Stimulated activated CD4-positive, alpha-beta T cell treated with anti-CD3 and anti-CD28 coated beads, Interleukin-12 subunit alpha, Interleukin-12 subunit beta, amount 100 ng/mL, for 48 hours (primary cell): ENCODE measurements at regions not wholly inside any gene's neighbourhood (a gene's known extent, or its start where the extent isn't known, plus 50 kb on each side); places are given as distances from the start of the nearest gene placed in this dataset.
"Not testable (repeated sequence)": the region's sequence is repeated elsewhere in the genome, so short reads cannot be mapped to it uniquely, and the experiment has no call there.

Experiments used
- DNase-seq, 3 donors: peaks; one replicate each; pipeline ENCODE4 v3.0.0-alpha.2; 2020; ENCODE audit warnings: low read depth in 2 of 3, low spot score in 1 of 3

GRCh38 chr13:99074693-99075092 is 96.8 kb upstream of the DOCK9 start:
- no peak for DNase-seq

- DNase-seq, result no peak
These were observed 97.7 kb upstream of the DOCK9 start for GRCh38 chr13:99075268-99076191.

GRCh38 chr13:99078017-99078771 is 100.3 kb upstream of the DOCK9 start:
- no peak for DNase-seq

GRCh38 chr13:99080131-99080530 is 102.3 kb upstream of the DOCK9 start:
- no peak for DNase-seq

GRCh38 chr13:99083981-99084380 is 106.1 kb upstream of the DOCK9 start:
- no peak for DNase-seq

- no peak for DNase-seq
These were observed 107.4 kb upstream of the DOCK9 start for GRCh38 chr13:99085139-99085807.

- no peak for DNase-seq
These were observed 108.0 kb upstream of the DOCK9 start for GRCh38 chr13:99085808-99086266.

- DNase-seq, result peak; percentile 38 to 47 (median 43)
These were observed 108.6 kb upstream of the DOCK9 start for GRCh38 chr13:99086267-99087097.

GRCh38 chr13:99087098-99087953 is 109.5 kb upstream of the DOCK9 start:
- peak; percentile 83 to 94 (median 87) for DNase-seq

- no peak for DNase-seq
These were observed 110.2 kb upstream of the DOCK9 start for GRCh38 chr13:99087954-99088491.

- DNase-seq, result no peak
These were observed 106.7 kb upstream of the UBAC2 start for GRCh38 chr13:99093997-99094396.

GRCh38 chr13:99101831-99102230 is 98.8 kb upstream of the UBAC2 start:
- not testable (repeated sequence) for DNase-seq

- DNase-seq, result no peak
These were observed 97.1 kb upstream of the UBAC2 start for GRCh38 chr13:99103536-99103935.

- DNase-seq, result no peak
These were observed 96.3 kb upstream of the UBAC2 start for GRCh38 chr13:99104396-99104795.

- no peak for DNase-seq
These were observed 95.5 kb upstream of the UBAC2 start for GRCh38 chr13:99105160-99105559.

- DNase-seq, result no peak
These were observed 87.3 kb upstream of the UBAC2 start for GRCh38 chr13:99113351-99113750.

GRCh38 chr13:99118179-99118578 is 82.5 kb upstream of the UBAC2 start:
- no peak for DNase-seq

GRCh38 chr13:99119656-99120055 is 81.0 kb upstream of the UBAC2 start:
- DNase-seq, result peak; percentile 12 to 32 (median 26)

GRCh38 chr13:99120751-99121150 is 79.9 kb upstream of the UBAC2 start:
- DNase-seq, result no peak
